MM.1S (cell line): ENCODE measurements at regions not wholly inside any gene's neighbourhood (a gene's known extent, or its start where the extent isn't known, plus 50 kb on each side); places are given as distances from the start of the nearest gene placed in this dataset.

ENCODE experiments used
- DNase-seq: peaks from one replicate; pipeline ENCODE4 v3.0.0-alpha.2; 2015
- H2AFZ ChIP-seq: fragments of 300-600 bp; sonication (generic); 2 replicates; pipeline ENCODE4 v1.6.0; 2016; ENCODE audit warnings: antibody characterized with exemption, low read length
- H3F3A ChIP-seq: fragments of 300-600 bp; sonication (generic); 2 replicates; pipeline ENCODE4 v1.6.1; 2016; ENCODE audit warnings: mild to moderate bottlenecking, antibody characterized with exemption, low read length, moderate library complexity, mixed read lengths; ENCODE audit not compliant: insufficient read depth
- H3K27ac ChIP-seq: fragments of 300-600 bp; sonication (generic); 2 replicates; pipeline ENCODE4 v1.5.1; 2016; ENCODE audit warnings: mild to moderate bottlenecking, low read length
- H3K27me3 ChIP-seq: fragments of 300-600 bp; sonication (generic); replicated peaks from 2 replicates; pipeline ENCODE4 v1.6.0; 2016; ENCODE audit warnings: low read length; ENCODE audit not compliant: insufficient read depth
- H3K36me3 ChIP-seq: fragments of 300-600 bp; sonication (generic); replicated peaks from 2 replicates; pipeline ENCODE4 v1.6.1; 2016; ENCODE audit warnings: mild to moderate bottlenecking, low read length, mixed read lengths; ENCODE audit not compliant: insufficient read depth
- H3K4me1 ChIP-seq: fragments of 300-600 bp; sonication (generic); 2 replicates; pipeline ENCODE4 v1.6.1; 2016; ENCODE audit warnings: low read length, mixed read lengths
- H3K4me2 ChIP-seq: fragments of 300-600 bp; sonication (generic); 2 replicates; pipeline ENCODE4 v1.6.0; 2016; ENCODE audit warnings: low read depth, low read length
- H3K4me3 ChIP-seq: fragments of 300-600 bp; sonication (generic); 2 replicates; pipeline ENCODE4 v1.5.1; 2016; ENCODE audit warnings: low read length, mixed read lengths
- H3K79me2 ChIP-seq: fragments of 300-600 bp; sonication (generic); 2 replicates; pipeline ENCODE4 v1.6.1; 2016; ENCODE audit warnings: mixed run types, low read length, mixed read lengths
- H3K9ac ChIP-seq: fragments of 300-600 bp; sonication (generic); 2 replicates; pipeline ENCODE4 v1.6.1; 2016; ENCODE audit warnings: low read length, mixed read lengths
- H3K9me2 ChIP-seq: fragments of 300-600 bp; sonication (generic); replicated peaks from 2 replicates; pipeline ENCODE4 v1.6.1; 2016; ENCODE audit warnings: mild to moderate bottlenecking, low read length, mixed read lengths; ENCODE audit not compliant: insufficient read depth
- H3K9me3 ChIP-seq: fragments of 300-600 bp; sonication (generic); replicated peaks from 2 replicates; pipeline ENCODE4 v1.6.1; 2016; ENCODE audit warnings: mild to moderate bottlenecking, low read length, mixed read lengths; ENCODE audit not compliant: insufficient read depth
- H4K20me1 ChIP-seq: fragments of 300-600 bp; sonication (generic); 2 replicates; pipeline ENCODE4 v1.6.1; 2016; ENCODE audit warnings: mild to moderate bottlenecking, low read length, moderate library complexity, mixed read lengths; ENCODE audit not compliant: insufficient read depth
- CTCF ChIP-seq: fragments of 300-600 bp; sonication (generic); IDR thresholded peaks from 2 replicates; pipeline ENCODE4 v1.5.1; 2016; ENCODE audit warnings: antibody characterized with exemption, low read length, mixed read lengths
- EZH2 ChIP-seq: fragments of 300-600 bp; sonication (generic); optimal IDR thresholded peaks from 2 replicates; pipeline ENCODE3; 2017; ENCODE audit warnings: low read depth, mild to moderate bottlenecking, antibody characterized with exemption, low read length, mixed read lengths
- EZH2phosphoT487 ChIP-seq: fragments of 300-600 bp; sonication (generic); IDR thresholded peaks from 2 replicates; pipeline ENCODE4 v1.6.1; 2018; ENCODE audit warnings: antibody characterized with exemption, low read length

DNA sequence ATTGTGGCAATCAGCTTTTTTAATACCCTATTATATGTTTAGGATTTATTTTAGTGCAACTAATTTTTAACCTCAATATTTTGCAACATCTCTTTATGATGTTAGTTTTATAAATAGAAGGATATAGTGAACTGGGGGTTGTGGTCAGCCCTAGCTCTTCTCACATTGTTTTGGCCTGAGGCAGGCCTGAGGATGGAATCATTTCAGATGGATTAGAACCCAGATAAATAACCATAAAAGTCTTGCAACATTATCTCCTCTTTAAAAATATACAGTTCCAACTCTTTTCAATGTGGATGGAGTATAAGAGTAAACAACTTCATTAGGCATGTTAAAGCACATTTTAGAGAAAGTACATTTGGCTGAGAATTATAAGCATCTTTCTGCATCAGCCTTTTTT lies 522.7 kb downstream of the NR2F1-AS1 start:
- Histone ChIP-seq H4K20me1 (no peaks in the 10 kb centered on the region), H3K9me3 (no peaks in the 10 kb centered on the region), H3K9ac (no peak overlapping the region), H3K27ac (no peak overlapping the region), H3K4me3 (no peak overlapping the region), H3K36me3 (no peaks in the 10 kb centered on the region), H3K79me2 (no peaks in the 10 kb centered on the region), H2AFZ (no peak overlapping the region), H3K4me2 (no peak overlapping the region), H3K27me3 (no peaks in the 10 kb centered on the region), H3K9me2 (no peaks in the 10 kb centered on the region), H3K4me1 (no peaks in the 10 kb centered on the region), H3F3A (no peaks in the 10 kb centered on the region)
- no peak for DNase-seq
- no peak for TF ChIP-seq CTCF
- TF ChIP-seq EZH2phosphoT487: no peak
- no peak for TF ChIP-seq EZH2

- Histone ChIP-seq H3K27me3 (no peaks in the 10 kb centered on the region), H3K4me1 (no peaks in the 10 kb centered on the region), H2AFZ (no peak overlapping the region), H3K79me2 (no peaks in the 10 kb centered on the region), H3K9ac (no peak overlapping the region), H3K9me2 (no peaks in the 10 kb centered on the region), H3K4me3 (no peak overlapping the region), H3F3A (no peaks in the 10 kb centered on the region), H3K4me2 (no peak overlapping the region), H3K9me3 (no peaks in the 10 kb centered on the region), H3K27ac (no peak overlapping the region; the same call in 1 of the 2 replicates), H4K20me1 (no peaks in the 10 kb centered on the region), H3K36me3 (no peaks in the 10 kb centered on the region)
- DNase-seq: no peak
- TF ChIP-seq EZH2phosphoT487 (no peak), CTCF (no peak), EZH2 (no peak)
Measured at GRCh38 chr5:93057311-93057710, 523.7 kb downstream of the NR2F1-AS1 start.

- Histone ChIP-seq H3K27ac (no peak overlapping the region), H3K9me3 (no peaks in the 10 kb centered on the region), H3K4me3 (no peak overlapping the region), H3K36me3 (no peaks in the 10 kb centered on the region), H3K4me1 (no peaks in the 10 kb centered on the region), H3K27me3 (no peaks in the 10 kb centered on the region), H3K9me2 (no peaks in the 10 kb centered on the region), H4K20me1 (no peaks in the 10 kb centered on the region), H3K79me2 (no peaks in the 10 kb centered on the region), H2AFZ (no peak overlapping the region), H3K4me2 (no peak overlapping the region), H3F3A (no peaks in the 10 kb centered on the region), H3K9ac (no peak overlapping the region)
- TF ChIP-seq EZH2: no peak
- no peak for TF ChIP-seq CTCF
- no peak for TF ChIP-seq EZH2phosphoT487
- no peak for DNase-seq
Measured at GRCh38 chr5:93055971-93056370, 525.0 kb downstream of the NR2F1-AS1 start.
